Chondrocyte (in vitro differentiated cells): ENCODE measurements at regions not wholly inside any gene's neighbourhood (a gene's known extent, or its start where the extent isn't known, plus 50 kb on each side); places are given as distances from the start of the nearest gene placed in this dataset.
"Not testable (repeated sequence)": the region's sequence is repeated elsewhere in the genome, so short reads cannot be mapped to it uniquely, and the experiment has no call there.

ENCODE experiments used
- DNase-seq: peaks from one replicate; pipeline ENCODE4 v3.0.0; 2021; ENCODE audit warnings: mixed read lengths, low spot score
- H3K27ac Mint-ChIP-seq: one replicate; pipeline ENCODE4 v1.8.0; 2021; ENCODE audit warnings: mild to moderate bottlenecking, moderate library complexity, mixed read lengths; ENCODE audit not compliant: unreplicated experiment
- H3K27me3 Mint-ChIP-seq: 2 replicates; pipeline ENCODE4 v1.8.0; 2021; ENCODE audit warnings: low read depth, mixed read lengths
- H3K36me3 Mint-ChIP-seq: 2 replicates; pipeline ENCODE4 v1.8.0; 2021; ENCODE audit warnings: low read depth, mixed read lengths
- H3K4me1 Mint-ChIP-seq: 2 replicates; pipeline ENCODE4 v1.8.0; 2021; ENCODE audit warnings: low read depth, mild to moderate bottlenecking, mixed read lengths
- H3K4me3 Mint-ChIP-seq: one replicate; pipeline ENCODE4 v1.8.0; 2021; ENCODE audit warnings: mild to moderate bottlenecking, moderate library complexity, mixed read lengths; ENCODE audit not compliant: unreplicated experiment
- H3K9me3 Mint-ChIP-seq: 2 replicates; pipeline ENCODE4 v1.8.0; 2021; ENCODE audit warnings: low read depth, mixed read lengths
- CTCF ChIP-seq: fragments of 200-600 bp; sonication (generic); IDR thresholded peaks from 2 replicates; pipeline ENCODE4 v1.5.0; 2021; ENCODE audit warnings: antibody characterized with exemption, mild to moderate bottlenecking, moderate library complexity

GRCh38 chr6:55937951-55938690, 62.7 kb upstream of the BMP5 start:
- peaks cover 2% of the 10 kb centered on the region for H3K4me1 Mint-ChIP-seq
- no peak for DNase-seq
- TF ChIP-seq CTCF: no peak
- H3K36me3 Mint-ChIP-seq: no peaks in the 10 kb centered on the region
- no peaks in the 10 kb centered on the region for H3K9me3 Mint-ChIP-seq
- H3K27me3 Mint-ChIP-seq: peaks cover 7% of the 10 kb centered on the region
- H3K27ac Mint-ChIP-seq: no peak overlapping the region
- no peak overlapping the region for H3K4me3 Mint-ChIP-seq

DNA sequence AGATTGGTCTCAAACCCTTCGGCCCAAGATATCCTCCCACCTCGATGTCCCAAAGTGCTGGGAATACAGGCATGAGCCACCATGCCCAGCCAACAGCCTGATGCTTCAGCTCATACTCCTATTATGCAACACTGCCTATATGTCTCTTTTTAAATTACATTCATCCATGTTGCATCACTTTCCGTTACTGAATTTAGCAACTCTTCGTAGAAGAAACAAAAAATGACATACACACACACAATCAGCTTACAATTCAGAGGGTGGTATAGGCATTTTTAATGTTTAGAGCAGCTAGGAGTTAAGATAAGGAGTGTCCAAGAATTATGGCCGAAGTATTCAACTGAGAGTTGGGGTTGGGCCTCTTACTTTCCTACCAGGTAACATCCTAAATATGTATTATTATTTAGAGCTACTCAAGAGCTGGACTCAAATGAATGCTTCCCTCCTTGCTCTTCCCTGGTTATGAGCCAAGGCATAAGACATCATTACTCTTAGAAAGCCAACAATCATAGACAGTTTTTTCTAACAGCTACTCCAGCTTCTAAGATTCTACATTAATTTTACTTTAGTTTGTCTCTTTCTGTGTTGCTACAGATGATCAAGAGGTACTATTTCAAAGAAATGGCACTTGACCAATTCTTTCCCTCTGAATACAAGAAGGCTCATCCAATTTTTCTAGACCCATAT, 62.0 kb upstream of the BMP5 start:
- no peak for TF ChIP-seq CTCF
- no peak overlapping the region for H3K27ac Mint-ChIP-seq
- no peak overlapping the region for H3K4me3 Mint-ChIP-seq
- no peaks in the 10 kb centered on the region for H3K4me1 Mint-ChIP-seq
- no peak for DNase-seq
- H3K27me3 Mint-ChIP-seq: peaks cover 7% of the 10 kb centered on the region
- no peaks in the 10 kb centered on the region for H3K36me3 Mint-ChIP-seq
- no peaks in the 10 kb centered on the region for H3K9me3 Mint-ChIP-seq

DNA sequence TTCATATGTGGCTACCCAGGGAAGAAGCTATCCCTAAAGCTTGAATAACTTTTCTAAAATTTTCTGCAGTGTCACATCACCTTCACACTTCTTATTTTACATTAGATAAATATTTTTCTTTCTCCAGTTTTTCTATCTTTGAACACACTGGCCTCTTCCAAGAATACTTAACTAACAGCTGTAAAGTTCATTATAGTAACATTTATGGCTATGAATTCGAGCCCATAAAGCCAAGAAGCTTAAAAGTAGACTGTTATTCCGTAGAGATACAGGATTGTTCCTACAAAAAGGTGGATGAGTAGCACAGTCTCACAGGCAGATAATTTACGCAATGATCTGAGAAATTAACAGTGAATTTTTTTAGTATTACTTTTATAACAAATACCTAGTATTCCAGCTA, 55.7 kb upstream of the BMP5 start:
- Mint-ChIP-seq H3K4me3 (no peak overlapping the region), H3K9me3 (no peaks in the 10 kb centered on the region), H3K27ac (no peak overlapping the region), H3K36me3 (no peaks in the 10 kb centered on the region), H3K27me3 (peaks cover 7% of the 10 kb centered on the region), H3K4me1 (peaks cover 2% of the 10 kb centered on the region)
- no peak for DNase-seq
- no peak for TF ChIP-seq CTCF

DNA sequence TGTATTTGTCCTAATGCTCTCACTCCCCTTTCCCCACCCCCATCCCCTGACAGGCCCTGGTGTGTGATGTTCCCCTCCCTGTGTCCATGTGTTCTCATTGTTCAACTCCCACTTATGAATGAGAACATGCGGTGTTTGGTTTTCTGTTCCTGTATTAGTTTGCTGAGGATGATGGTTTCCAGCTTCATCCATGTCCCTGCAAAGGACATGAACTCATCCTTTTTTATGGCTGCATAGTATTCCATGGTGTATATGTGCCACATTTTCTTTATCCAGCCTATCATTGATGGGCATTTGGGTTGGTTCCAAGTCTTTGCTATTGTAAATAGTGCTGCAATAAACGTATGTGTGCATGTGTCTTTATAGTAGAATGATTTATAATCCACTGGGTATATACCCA, 52.3 kb upstream of the BMP5 start:
- H3K27ac Mint-ChIP-seq, H3K36me3 Mint-ChIP-seq, DNase-seq, H3K27me3 Mint-ChIP-seq, H3K9me3 Mint-ChIP-seq, H3K4me3 Mint-ChIP-seq, H3K4me1 Mint-ChIP-seq: not testable (repeated sequence)

DNA sequence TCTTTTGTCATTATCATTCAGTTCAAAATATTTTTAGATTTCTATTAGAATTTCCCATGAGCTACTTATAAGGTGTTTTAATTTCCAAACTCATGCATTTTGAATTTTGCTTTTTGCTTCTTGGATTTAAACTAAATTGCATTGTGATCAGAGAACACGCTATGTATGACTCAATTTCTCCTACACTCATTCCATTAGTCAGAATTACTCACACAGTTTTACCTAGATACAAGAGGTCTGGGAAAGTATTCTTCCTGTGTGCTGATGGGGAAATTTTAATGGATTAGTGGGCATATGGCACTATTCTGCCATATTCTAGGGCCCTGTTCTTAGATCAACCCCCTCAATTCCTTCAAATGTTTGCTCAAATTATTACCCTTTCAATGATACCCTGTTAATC, 49.9 kb upstream of the BMP5 start:
- Mint-ChIP-seq H3K27me3 (no peaks in the 10 kb centered on the region), H3K9me3 (peaks cover 6% of the 10 kb centered on the region), H3K4me1 (no peaks in the 10 kb centered on the region), H3K27ac (no peak overlapping the region), H3K36me3 (no peaks in the 10 kb centered on the region), H3K4me3 (no peak overlapping the region)
- TF ChIP-seq CTCF: no peak
- DNase-seq: no peak
